Tibial artery (tissue), 4 donors: ENCODE measurements at regions not wholly inside any gene's neighbourhood (a gene's known extent, or its start where the extent isn't known, plus 50 kb on each side); places are given as distances from the start of the nearest gene placed in this dataset.

Source experiments
- DNase-seq, 2 donors: peaks; one replicate each; pipeline ENCODE4 v3.0.0-alpha.2; 2019
- H3K27ac ChIP-seq, 2 donors: fragments of 200-600 bp; sonication (generic) in 1 of 2; 1 replicate in 1 of 2; 2 replicates in 1 of 2; pipeline ENCODE4 v1.5.1; 2018 to 2019; ENCODE audit warnings: mild to moderate bottlenecking in 1 of 2
- H3K27me3 ChIP-seq, 2 donors: fragments of 200-600 bp; sonication (generic) in 1 of 2; one replicate each; pipeline versions ENCODE4 v1.5.1 to v1.6.0; 2016 to 2019
- H3K36me3 ChIP-seq, 3 donors: fragments of 200-600 bp; sonication (generic) in 2 of 3; one replicate each; pipeline ENCODE4 v1.5.1; 2016 to 2019; ENCODE audit warnings: mild to moderate bottlenecking in 2 of 3
- H3K4me1 ChIP-seq, 4 donors: fragments of 200-600 bp; sonication (generic) in 2 of 4; 1 replicate in 3 of 4; 2 replicates in 1 of 4; pipeline ENCODE4 v1.5.1; 2016 to 2019
- H3K4me3 ChIP-seq, 2 donors: fragments of 200-600 bp; sonication (generic) in 1 of 2; 1 replicate in 1 of 2; 2 replicates in 1 of 2; pipeline ENCODE4 v1.5.1; 2018 to 2019; ENCODE audit warnings: mild to moderate bottlenecking in 2 of 2
- H3K9me3 ChIP-seq, 3 donors: fragments of 200-600 bp; sonication (generic) in 1 of 3; one replicate each; pipeline ENCODE4 v1.5.1; 2016 to 2019
- CTCF ChIP-seq, 2 experiments: fragments of 200-600 bp in 1 of 2; fragments of 450-650 bp in 1 of 2; IDR thresholded peaks; one replicate each; pipeline ENCODE4 v1.5.1; 2017 to 2019; ENCODE audit warnings: antibody characterized with exemption in 2 of 2, mild to moderate bottlenecking in 1 of 2, moderate library complexity in 1 of 2
- intact Hi-C: fragments of 100-400 bp; cut with DNase I; formaldehyde crosslinking; loops from one replicate; pipeline ENCODE4 v1.15.0; 2023; ENCODE audit warnings: low total_unique reads

- Histone ChIP-seq H3K36me3 (no peaks in the 10 kb centered on the region), H3K4me1 (no peaks in the 10 kb centered on the region), H3K27me3 (no peaks in the 10 kb centered on the region), H3K9me3 (no peaks in the 10 kb centered on the region), H3K27ac (no peak overlapping the region), H3K4me3 (no peak overlapping the region)
- DNase-seq: no peak
- TF ChIP-seq CTCF (IDR thresholded peaks at IDR 0.05): no peak
- intact Hi-C loops: no loop called here
Measured at GRCh38 chr11:39965701-39966100, 1493.8 kb downstream of the LRRC4C start.

- no peak for TF ChIP-seq CTCF (IDR thresholded peaks at IDR 0.05)
- no peak for DNase-seq
Measured at GRCh38 chr11:39960206-39960605, 1499.2 kb downstream of the LRRC4C start.

GRCh38 chr11:39932966-39933365 is 1526.5 kb downstream of the LRRC4C start:
- no peaks in the 10 kb centered on the region for H3K4me1 ChIP-seq
- H3K27me3 ChIP-seq: no peaks in the 10 kb centered on the region
- H3K4me3 ChIP-seq: no peak overlapping the region
- no peak for TF ChIP-seq CTCF (IDR thresholded peaks at IDR 0.05)
- no peak overlapping the region for H3K27ac ChIP-seq
- H3K9me3 ChIP-seq: no peaks in the 10 kb centered on the region
- H3K36me3 ChIP-seq: no peaks in the 10 kb centered on the region
- intact Hi-C loops: no loop called here
- no peak for DNase-seq

More at GRCh38 chr11:39960206-39960605, 1499.2 kb downstream of the LRRC4C start:
- H3K4me1 ChIP-seq: no peaks in the 10 kb centered on the region
- no peak overlapping the region for H3K27ac ChIP-seq
- H3K9me3 ChIP-seq: no peaks in the 10 kb centered on the region
- no peaks in the 10 kb centered on the region for H3K36me3 ChIP-seq
- intact Hi-C loops: no loop called here
- no peak overlapping the region for H3K4me3 ChIP-seq
- no peaks in the 10 kb centered on the region for H3K27me3 ChIP-seq

GRCh38 chr11:39917256-39917655 is 1542.2 kb downstream of the LRRC4C start:
- Histone ChIP-seq H3K9me3 (peaks cover 0 to 6% (median 4%) of the 10 kb centered on the region in 3 donors), H3K4me3 (no peak overlapping the region), H3K36me3 (no peaks in the 10 kb centered on the region), H3K4me1 (no peaks in the 10 kb centered on the region), H3K27me3 (no peaks in the 10 kb centered on the region), H3K27ac (no peak overlapping the region)
- no peak for DNase-seq
- TF ChIP-seq CTCF (IDR thresholded peaks at IDR 0.05): no peak
- intact Hi-C loops: no loop called here

GRCh38 chr11:39910087-39910486 is 1549.4 kb downstream of the LRRC4C start:
- no peaks in the 10 kb centered on the region for H3K9me3 ChIP-seq
- no peak for TF ChIP-seq CTCF (IDR thresholded peaks at IDR 0.05)
- H3K4me3 ChIP-seq: no peak overlapping the region
- H3K27ac ChIP-seq: no peak overlapping the region
- no peak for DNase-seq
- H3K27me3 ChIP-seq: no peaks in the 10 kb centered on the region
- H3K36me3 ChIP-seq: no peaks in the 10 kb centered on the region
- intact Hi-C loops: no loop called here
- no peaks in the 10 kb centered on the region for H3K4me1 ChIP-seq

- no peak for DNase-seq
- Histone ChIP-seq H3K9me3 (no peaks in the 10 kb centered on the region), H3K36me3 (no peaks in the 10 kb centered on the region), H3K4me1 (peaks cover 0 to 11% (median 0%) of the 10 kb centered on the region in 4 donors), H3K27me3 (no peaks in the 10 kb centered on the region), H3K4me3 (no peak overlapping the region), H3K27ac (no peak overlapping the region)
- TF ChIP-seq CTCF (IDR thresholded peaks at IDR 0.05): no peak
- intact Hi-C loops: no loop called here
Measured at GRCh38 chr11:39860931-39861330, 1598.5 kb downstream of the LRRC4C start.
